Suppressor macrophage treated with lipopolysaccharide for 1 hour (primary cell): ENCODE measurements at regions not wholly inside any gene's neighbourhood (a gene's known extent, or its start where the extent isn't known, plus 50 kb on each side); places are given as distances from the start of the nearest gene placed in this dataset.

ENCODE experiments used
- DNase-seq, 3 donors: peaks; one replicate each; pipeline ENCODE4 v3.0.0-alpha.2; 2020 to 2022

DNA sequence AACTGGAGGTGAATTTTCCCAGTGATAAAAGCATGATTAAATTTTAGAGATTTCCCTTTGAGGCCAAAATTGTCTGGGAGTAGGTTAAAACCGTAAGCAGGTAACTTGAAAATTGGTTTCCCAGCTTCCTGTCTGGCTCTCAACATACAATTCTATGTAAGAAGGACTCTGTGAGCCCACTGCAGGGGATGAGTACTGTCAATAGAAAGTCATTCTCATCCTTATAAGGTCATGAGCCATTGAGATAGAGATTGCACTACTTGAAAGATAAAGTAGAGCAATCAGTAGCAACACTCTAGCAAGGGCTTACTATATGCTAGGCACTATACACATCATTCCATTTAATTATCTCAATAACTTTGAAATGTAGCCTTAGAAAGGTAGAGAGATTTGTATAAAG, 225.6 kb upstream of the HMGA2 start:
- no peak for DNase-seq

- no peak for DNase-seq
Observed at GRCh38 chr12:65602253-65602609, 222.1 kb upstream of the HMGA2 start.

- DNase-seq, result peak; percentile 86 to 92 (median 89)
Observed at GRCh38 chr12:65602610-65603295, 221.5 kb upstream of the HMGA2 start.

DNA sequence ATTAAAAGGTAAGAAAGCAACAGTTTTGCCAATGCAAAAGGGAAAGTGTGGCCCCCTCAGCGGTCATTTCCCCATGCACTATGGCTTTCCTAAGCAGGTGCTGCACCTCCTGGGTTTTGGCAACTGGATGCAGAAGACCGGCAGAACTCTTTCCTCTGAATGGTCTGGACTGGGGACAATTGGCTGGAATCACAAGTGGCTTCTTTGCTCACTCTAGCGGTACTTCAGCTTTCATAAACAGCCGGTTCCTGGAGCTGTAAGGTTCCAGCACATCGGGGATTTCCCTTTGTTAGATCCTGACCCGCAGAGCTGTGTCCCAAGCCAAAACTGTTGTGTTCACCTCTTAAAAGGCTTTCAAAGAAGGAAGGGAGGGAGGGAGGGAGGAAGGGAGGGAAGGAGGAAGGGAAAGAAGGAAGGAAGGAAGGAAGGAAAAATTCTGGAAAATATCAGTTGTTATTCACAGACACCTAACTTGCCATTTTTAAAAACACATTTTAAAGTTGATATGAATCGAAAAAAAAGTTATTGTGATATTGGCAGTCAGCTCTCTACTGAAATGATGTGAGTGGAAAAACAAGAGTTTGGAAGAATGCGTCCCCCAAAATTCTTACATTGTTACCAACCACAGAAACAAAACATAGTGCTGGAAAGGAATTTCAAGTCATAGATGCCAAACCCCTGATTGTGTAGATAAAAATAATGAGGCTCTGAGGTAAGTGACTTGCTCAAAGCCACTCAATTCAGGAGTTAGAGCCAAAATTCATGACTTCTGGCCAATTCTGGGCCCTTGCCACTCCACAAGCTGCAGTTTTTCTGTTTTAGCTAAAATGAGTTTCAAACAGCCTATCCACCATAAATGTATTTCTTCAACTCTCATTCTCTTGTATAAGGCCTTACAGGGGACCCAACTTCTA, 220.6 kb upstream of the HMGA2 start:
- DNase-seq, result no peak

DNA sequence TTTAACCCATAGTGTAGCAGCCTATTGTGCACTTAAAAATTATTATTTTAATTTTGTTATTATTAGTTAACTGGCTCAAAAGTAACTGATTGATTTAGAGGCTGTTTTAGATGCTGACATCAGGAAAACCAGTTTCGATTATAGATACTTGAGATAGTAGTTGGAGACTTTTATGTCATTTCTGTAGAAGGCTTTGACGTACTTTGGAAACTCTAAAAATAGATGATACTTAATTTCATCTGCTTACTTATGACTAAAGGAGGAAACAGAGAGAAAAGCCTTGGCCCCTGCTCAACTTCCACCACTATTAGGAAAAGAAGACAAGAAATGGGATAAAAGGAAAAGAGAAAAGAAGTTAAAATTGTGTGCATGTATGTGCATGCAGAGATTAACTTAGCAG, 219.3 kb upstream of the HMGA2 start:
- DNase-seq, result no peak

DNA sequence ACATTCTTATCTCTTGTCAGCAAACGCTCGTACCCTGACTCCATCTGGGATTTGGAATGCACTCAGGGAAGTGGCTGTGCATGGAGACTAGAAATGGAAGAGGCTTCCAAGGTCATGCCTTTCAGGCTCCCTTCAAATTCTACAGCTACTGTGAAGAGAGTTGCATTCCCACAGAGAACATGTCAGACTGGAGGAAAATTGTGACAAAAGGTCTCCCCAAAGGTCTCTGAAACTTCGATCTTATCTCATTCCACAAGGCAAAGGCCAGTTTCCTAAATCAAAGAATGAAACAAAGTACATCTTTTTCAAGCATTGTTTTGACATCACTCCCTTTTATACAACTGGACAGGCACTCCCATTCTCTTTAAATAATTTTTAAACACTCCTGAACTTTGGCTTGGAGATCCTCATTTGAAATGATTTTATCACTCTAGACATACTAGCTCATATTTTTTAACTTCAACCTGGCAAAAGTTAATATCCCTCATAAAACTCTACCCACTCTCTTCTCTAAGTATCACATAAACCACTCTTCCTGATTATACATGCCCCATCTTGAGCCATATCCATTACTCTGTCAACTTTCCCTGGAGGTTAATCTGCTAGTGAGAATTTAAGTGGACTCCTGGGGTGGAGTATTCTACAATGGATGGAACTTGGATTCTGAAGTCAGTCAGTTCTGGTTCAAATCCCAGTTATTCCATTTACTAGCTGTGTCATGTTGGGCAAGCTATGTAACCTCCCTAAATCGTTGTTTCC, 218.1 kb upstream of the HMGA2 start:
- no peak for DNase-seq

DNA sequence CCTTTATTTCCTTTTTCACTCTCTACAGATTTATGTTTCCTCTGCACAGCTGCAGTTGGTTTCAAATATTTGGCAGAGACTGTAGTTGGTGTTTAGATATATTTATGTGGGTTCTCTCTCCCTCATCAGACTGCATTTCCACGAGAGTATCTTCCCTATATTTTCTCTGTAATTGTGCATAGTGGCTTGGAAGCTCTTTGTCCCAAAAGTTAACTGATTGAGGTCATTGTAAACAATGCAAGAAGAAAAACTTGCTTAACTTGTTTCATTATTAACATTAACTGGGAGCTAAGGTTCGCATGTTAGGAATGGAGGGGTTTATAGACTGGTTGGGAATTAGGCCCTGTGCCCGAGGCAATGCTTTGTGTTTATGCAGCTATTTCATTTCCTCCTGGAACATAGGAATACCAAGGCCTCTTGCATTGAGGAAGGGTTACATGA, 216.9 kb upstream of the HMGA2 start:
- DNase-seq, result no peak

- no peak for DNase-seq
Observed at GRCh38 chr12:65608319-65608916, 215.9 kb upstream of the HMGA2 start.

DNA sequence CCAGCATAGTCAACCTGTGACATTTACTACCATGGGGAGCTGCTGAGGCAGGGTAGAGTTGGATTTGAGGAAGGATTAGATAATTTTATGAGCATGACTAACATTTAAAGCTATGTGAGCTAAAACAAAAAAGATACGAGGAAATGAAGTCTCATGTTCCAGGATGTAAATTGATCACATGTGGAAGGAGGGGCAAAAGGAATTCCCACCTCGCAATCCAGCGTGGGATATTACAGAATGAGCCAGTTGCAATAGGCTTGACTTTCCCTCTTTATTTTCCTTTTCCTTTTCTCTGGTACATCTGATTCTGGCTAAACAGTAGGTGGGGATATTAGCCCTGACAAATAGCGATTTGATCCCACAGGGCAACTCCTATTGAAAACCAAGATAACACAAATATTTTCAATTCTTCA, 214.9 kb upstream of the HMGA2 start:
- DNase-seq, result peak; percentile 27 to 64 (median 28)

- DNase-seq, result no peak
Observed at GRCh38 chr12:65611396-65611795, 212.9 kb upstream of the HMGA2 start.

GRCh38 chr12:65612440-65612839, 211.8 kb upstream of the HMGA2 start:
- no peak for DNase-seq

DNA sequence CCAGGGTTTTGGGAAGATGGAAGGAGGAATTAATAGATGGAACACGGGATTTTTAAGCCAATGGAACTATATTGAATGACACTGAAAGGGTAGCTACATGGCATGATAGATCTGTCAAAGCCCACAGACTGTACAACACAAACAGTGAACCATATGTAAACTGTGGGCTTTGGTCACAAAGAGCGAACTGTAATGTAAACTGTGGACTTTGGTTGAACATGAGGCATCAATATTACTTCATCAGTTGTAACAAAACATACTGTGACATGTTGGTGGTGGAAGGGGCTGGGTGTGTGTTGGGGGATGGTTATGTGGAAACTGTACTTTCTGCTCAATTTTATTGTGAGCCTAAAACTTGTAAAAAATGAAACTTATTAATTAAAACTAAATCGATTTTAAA, 210.6 kb upstream of the HMGA2 start:
- DNase-seq, result no peak

DNA sequence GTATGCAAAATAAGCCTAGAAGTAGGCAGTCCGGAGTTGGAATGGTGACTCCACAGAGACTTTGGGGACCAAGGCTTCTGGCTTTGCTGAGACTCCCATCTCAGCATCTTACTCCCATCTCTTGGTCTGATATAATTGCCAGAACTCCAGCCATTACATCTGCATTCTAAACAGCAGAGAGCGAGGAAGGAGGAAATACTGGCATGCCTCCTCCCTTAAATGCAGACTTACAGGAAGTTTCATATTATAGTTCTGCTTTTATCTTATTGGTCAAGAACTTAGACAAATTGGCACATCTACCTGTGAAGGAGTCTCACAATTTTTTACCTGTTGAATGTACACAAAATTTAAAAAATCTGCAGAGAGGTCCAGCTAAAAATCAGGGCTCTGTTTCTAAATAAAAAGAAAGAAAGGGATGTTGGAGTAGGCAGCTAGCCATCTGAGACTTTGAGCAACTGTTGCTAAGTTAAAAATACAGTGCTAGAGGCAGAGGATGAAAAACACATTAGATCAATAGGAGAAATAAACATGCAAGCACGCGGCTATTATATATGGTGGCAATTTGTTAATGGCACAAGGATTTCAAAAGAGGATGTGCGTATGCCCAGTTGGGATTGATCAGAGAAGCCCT, 209.9 kb upstream of the HMGA2 start:
- DNase-seq, result no peak

DNA sequence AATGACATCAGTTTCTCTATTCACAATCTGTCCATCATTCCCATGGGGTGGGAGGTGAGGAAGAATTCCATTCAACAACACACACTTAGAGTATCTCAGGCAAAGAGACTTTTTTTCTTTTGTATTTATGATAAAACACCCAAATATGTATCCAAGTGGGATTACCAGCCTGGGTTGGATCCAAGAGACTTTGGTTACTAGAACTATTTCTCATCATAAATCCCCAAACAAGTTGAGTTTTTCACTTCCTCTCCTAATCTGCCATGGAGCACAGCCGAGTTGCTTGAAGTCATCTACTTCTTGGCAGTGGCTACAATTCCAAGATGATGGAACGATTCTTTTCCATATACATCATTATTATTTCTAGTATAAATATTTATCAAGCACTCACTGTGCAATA, 209.2 kb upstream of the HMGA2 start:
- no peak for DNase-seq

DNA sequence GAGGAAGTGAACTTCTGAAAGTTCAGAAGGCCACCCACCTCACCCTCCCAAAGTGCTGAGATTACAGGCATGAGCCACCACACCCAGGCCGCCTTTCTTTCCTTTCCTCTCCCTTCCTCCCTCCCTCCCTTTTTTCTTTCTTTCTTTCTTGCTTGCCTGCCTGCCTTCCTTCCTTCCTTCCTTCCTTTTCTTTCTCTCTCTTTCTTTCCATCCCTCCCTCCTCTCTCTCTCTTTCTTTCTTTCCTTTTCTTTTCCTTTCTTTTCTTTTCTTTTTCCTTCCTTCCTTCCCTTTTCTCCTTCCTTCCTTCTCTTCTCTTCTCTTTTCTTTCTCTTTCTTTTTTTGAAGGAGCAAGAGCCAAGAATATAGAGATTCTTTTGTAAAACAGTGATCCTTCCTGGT, 208.3 kb upstream of the HMGA2 start:
- no peak for DNase-seq

- DNase-seq, result no peak
Observed at GRCh38 chr12:65618588-65618987, 205.7 kb upstream of the HMGA2 start.

- no peak for DNase-seq
Observed at GRCh38 chr12:65619018-65619417, 205.3 kb upstream of the HMGA2 start.

GRCh38 chr12:65620046-65620445, 204.2 kb upstream of the HMGA2 start:
- DNase-seq, result no peak

- no peak for DNase-seq
Observed at GRCh38 chr12:65622056-65622455, 202.2 kb upstream of the HMGA2 start.

DNA sequence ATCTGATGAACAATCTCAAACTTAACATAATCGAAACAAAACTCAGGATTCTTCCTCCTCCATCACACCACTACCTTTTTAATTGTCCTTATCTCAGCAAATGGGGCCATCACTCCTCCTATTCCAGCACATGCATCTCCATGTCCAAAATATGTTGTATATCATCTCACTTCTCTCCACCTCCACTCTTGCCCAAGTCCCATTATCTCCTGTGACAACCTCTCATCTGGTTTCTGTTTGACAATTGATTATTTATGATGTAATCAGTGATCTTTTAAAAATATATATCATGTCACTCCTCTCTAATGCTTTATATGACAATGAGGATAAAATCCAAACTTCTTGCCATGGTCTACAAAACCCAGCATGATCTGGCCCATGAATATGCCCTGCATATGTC, 200.8 kb upstream of the HMGA2 start:
- DNase-seq, result no peak

DNA sequence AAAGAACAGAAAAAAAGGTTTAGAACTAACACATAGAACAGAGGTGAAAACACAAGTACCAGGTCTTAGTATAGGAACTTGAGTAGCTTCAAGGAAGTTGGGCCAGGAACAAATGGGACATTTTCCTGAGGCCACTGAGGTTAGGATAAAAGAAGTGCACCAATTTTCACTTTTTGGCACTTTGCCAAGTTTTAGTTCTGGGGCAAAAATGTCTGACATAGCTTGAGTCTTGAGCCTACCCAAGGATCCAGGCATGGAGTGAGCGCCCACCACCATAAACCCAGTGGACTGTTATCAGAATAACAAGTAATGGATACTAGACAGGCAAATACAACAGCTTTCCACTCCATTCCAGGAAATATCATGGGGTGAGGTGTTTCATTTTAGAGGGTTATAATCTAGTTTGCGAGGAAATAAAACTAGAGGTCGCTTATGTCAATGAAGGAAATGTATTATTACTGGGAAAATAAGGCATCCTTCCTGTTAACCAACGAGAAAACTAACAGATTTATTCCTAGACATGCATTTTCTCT, 199.7 kb upstream of the HMGA2 start:
- DNase-seq, result no peak

DNA sequence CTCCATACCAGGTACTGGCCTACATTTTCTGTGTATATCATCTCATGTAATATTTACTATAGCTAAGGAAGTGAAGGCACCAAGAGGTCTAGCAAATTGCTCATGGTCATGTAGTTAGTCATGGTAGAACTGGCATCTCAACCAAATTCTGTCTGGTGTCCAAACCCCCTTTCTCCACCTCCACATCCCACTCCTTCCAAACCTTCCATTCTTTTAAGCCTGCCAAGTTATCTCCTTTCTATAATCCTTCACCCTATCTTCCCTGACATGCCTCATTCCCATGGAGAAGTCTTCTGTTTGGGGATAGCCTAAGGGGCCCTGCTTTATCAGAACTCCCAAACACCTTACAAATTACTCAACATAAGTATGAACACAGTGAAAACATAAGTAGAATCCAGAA, 196.2 kb upstream of the HMGA2 start:
- DNase-seq, result no peak
